ENCODE measurements at regions not wholly inside any gene's neighbourhood (a gene's known extent, or its start where the extent isn't known, plus 50 kb on each side); places are given as distances from the start of the nearest gene placed in this dataset.

DNA sequence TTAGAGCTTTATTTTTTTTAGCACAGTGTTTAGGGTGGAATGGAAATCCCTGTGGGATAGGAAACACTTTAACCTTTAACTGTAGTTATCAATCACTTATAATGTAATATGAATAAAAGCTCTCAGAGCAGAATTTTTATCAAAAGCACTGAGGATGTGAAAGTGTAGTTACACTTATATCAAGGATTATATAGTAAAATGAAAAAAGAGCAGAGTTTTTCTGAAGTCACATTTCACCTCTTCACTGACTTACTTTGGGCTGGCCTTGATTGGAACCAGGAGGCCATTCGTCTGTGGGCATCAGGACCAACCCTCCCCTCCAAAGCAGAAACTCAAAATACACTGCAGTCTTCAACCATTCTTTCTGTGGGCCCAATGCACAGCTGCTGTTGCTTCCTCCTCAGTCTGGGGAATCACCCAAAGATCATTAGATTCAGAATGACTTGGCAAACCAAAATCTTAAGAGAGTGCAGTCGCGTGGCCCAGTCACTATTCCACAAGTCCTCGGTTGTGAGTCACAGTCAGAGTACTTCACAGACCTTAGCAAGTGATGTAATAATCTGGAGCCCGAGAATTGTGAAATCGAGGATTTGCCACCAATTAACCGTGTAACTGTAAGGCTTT, 132.6 kb upstream of the COL8A1 start (continued):
- TF ChIP-seq RCOR1 (conservative IDR thresholded peaks at IDR 0.05; ENCODE audit: low read depth, low read length), result no peak
- no peak for TF ChIP-seq LARP7 (IDR thresholded peaks at IDR 0.05)
- peak; percentile 97 for TF ChIP-seq ATF7 (IDR thresholded peaks at IDR 0.05; ENCODE audit: low read depth)
- TF ChIP-seq BCL11A (IDR thresholded peaks at IDR 0.05; ENCODE audit: low read depth, low read length), result peak; percentile 90
- TF ChIP-seq SIN3A (IDR thresholded peaks at IDR 0.05; ENCODE audit: low read depth, low read length), result no peak
- TF ChIP-seq GABPA (IDR thresholded peaks at IDR 0.05; ENCODE audit: low read depth), result no peak
- peak; percentile 88 for TF ChIP-seq IRF4 (IDR thresholded peaks at IDR 0.05; ENCODE audit: low read depth, low read length)
- TF ChIP-seq BRCA1 (IDR thresholded peaks at IDR 0.05; ENCODE audit: low read depth, low read length), result no peak
- TF ChIP-seq CHD2 (IDR thresholded peaks at IDR 0.05; ENCODE audit: borderline replicate concordance, low read depth, low read length), result 0 out of 2 replicates have a peak, but pooled peaks have one; percentile 44
- TF ChIP-seq, protein P1, sequence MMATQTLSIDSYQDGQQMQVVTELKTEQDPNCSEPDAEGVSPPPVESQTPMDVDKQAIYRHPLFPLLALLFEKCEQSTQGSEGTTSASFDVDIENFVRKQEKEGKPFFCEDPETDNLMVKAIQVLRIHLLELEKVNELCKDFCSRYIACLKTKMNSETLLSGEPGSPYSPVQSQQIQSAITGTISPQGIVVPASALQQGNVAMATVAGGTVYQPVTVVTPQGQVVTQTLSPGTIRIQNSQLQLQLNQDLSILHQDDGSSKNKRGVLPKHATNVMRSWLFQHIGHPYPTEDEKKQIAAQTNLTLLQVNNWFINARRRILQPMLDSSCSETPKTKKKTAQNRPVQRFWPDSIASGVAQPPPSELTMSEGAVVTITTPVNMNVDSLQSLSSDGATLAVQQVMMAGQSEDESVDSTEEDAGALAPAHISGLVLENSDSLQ (IDR thresholded peaks at IDR 0.05), result no peak
- TF ChIP-seq, protein P2, sequence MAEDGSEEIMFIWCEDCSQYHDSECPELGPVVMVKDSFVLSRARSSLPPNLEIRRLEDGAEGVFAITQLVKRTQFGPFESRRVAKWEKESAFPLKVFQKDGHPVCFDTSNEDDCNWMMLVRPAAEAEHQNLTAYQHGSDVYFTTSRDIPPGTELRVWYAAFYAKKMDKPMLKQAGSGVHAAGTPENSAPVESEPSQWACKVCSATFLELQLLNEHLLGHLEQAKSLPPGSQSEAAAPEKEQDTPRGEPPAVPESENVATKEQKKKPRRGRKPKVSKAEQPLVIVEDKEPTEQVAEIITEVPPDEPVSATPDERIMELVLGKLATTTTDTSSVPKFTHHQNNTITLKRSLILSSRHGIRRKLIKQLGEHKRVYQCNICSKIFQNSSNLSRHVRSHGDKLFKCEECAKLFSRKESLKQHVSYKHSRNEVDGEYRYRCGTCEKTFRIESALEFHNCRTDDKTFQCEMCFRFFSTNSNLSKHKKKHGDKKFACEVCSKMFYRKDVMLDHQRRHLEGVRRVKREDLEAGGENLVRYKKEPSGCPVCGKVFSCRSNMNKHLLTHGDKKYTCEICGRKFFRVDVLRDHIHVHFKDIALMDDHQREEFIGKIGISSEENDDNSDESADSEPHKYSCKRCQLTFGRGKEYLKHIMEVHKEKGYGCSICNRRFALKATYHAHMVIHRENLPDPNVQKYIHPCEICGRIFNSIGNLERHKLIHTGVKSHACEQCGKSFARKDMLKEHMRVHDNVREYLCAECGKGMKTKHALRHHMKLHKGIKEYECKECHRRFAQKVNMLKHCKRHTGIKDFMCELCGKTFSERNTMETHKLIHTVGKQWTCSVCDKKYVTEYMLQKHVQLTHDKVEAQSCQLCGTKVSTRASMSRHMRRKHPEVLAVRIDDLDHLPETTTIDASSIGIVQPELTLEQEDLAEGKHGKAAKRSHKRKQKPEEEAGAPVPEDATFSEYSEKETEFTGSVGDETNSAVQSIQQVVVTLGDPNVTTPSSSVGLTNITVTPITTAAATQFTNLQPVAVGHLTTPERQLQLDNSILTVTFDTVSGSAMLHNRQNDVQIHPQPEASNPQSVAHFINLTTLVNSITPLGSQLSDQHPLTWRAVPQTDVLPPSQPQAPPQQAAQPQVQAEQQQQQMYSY (CRISPR knock-in tag; IDR thresholded peaks at IDR 0.05), result no peak
- peak; percentile 72 for TF ChIP-seq NBN (IDR thresholded peaks at IDR 0.05)
- TF ChIP-seq TCF3 (IDR thresholded peaks at IDR 0.05; ENCODE audit: borderline replicate concordance, insufficient read depth, low read depth, low read length), result peak; percentile 87
- no peak for TF ChIP-seq NR2C1 (IDR thresholded peaks at IDR 0.05)
- TF ChIP-seq ZZZ3 (IDR thresholded peaks at IDR 0.05; ENCODE audit: control insufficient read depth, insufficient read length, low read depth), result no peak
- TF ChIP-seq GATAD2B (conservative IDR thresholded peaks at IDR 0.05; ENCODE audit: low read depth), result 0 out of 2 replicates have a peak, but pooled peaks have one; percentile 37
- no peak; the same call in 1 of the 2 replicates for TF ChIP-seq TBL1XR1 (IDR thresholded peaks at IDR 0.05; ENCODE audit: low read depth, low read length)
- TF ChIP-seq PAX5 (IDR thresholded peaks at IDR 0.05; ENCODE audit: borderline replicate concordance, low read depth, low read length), result peak; percentile 18; the same call in 1 of the 2 replicates
- peak; percentile 55 for TF ChIP-seq RELA (IDR thresholded peaks at IDR 0.05; ENCODE audit: borderline replicate concordance, partially characterized antibody)
- TF ChIP-seq, protein P3, sequence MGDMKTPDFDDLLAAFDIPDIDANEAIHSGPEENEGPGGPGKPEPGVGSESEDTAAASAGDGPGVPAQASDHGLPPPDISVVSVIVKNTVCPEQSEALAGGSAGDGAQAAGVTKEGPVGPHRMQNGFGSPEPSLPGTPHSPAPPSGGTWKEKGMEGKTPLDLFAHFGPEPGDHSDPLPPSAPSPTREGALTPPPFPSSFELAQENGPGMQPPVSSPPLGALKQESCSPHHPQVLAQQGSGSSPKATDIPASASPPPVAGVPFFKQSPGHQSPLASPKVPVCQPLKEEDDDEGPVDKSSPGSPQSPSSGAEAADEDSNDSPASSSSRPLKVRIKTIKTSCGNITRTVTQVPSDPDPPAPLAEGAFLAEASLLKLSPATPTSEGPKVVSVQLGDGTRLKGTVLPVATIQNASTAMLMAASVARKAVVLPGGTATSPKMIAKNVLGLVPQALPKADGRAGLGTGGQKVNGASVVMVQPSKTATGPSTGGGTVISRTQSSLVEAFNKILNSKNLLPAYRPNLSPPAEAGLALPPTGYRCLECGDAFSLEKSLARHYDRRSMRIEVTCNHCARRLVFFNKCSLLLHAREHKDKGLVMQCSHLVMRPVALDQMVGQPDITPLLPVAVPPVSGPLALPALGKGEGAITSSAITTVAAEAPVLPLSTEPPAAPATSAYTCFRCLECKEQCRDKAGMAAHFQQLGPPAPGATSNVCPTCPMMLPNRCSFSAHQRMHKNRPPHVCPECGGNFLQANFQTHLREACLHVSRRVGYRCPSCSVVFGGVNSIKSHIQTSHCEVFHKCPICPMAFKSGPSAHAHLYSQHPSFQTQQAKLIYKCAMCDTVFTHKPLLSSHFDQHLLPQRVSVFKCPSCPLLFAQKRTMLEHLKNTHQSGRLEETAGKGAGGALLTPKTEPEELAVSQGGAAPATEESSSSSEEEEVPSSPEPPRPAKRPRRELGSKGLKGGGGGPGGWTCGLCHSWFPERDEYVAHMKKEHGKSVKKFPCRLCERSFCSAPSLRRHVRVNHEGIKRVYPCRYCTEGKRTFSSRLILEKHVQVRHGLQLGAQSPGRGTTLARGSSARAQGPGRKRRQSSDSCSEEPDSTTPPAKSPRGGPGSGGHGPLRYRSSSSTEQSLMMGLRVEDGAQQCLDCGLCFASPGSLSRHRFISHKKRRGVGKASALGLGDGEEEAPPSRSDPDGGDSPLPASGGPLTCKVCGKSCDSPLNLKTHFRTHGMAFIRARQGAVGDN (IDR thresholded peaks at IDR 0.05), result peak; percentile 75
